ENCODE measurements at regions not wholly inside any gene's neighbourhood (a gene's known extent, or its start where the extent isn't known, plus 50 kb on each side); places are given as distances from the start of the nearest gene placed in this dataset.

- no peak for DNase-seq (ENCODE audit: low spot score)
Measured at GRCh38 chr13:105928048-105928447, 607.4 kb downstream of the EFNB2 start.

- DNase-seq (ENCODE audit: low spot score), result no peak
Measured at GRCh38 chr13:105925496-105925895, 610.0 kb downstream of the EFNB2 start.

GRCh38 chr13:105921711-105922110, 613.8 kb downstream of the EFNB2 start:
- no peak for DNase-seq (ENCODE audit: low spot score)

GRCh38 chr13:105920370-105920769, 615.1 kb downstream of the EFNB2 start:
- DNase-seq (ENCODE audit: low spot score), result no peak

GRCh38 chr13:105918842-105919741, 616.4 kb downstream of the EFNB2 start:
- DNase-seq (ENCODE audit: low spot score), result peak; percentile 79

GRCh38 chr13:105915146-105915850, 620.2 kb downstream of the EFNB2 start:
- no peak for DNase-seq (ENCODE audit: low spot score)

- DNase-seq (ENCODE audit: low spot score), result no peak
Measured at GRCh38 chr13:105914291-105915036, 621.0 kb downstream of the EFNB2 start.

- no peak for DNase-seq (ENCODE audit: low spot score)
Measured at GRCh38 chr13:105908586-105908985, 626.9 kb downstream of the EFNB2 start.

- no peak for DNase-seq (ENCODE audit: low spot score)
Measured at GRCh38 chr13:105907319-105908019, 628.0 kb downstream of the EFNB2 start.

GRCh38 chr13:105906746-105907145, 628.7 kb downstream of the EFNB2 start:
- DNase-seq (ENCODE audit: low spot score), result peak; percentile 1

- DNase-seq (ENCODE audit: low spot score), result no peak
Measured at GRCh38 chr13:105904034-105904742, 631.3 kb downstream of the EFNB2 start.

GRCh38 chr13:105902396-105902795, 633.1 kb downstream of the EFNB2 start:
- no peak for DNase-seq (ENCODE audit: low spot score)

- no peak for DNase-seq (ENCODE audit: low spot score)
Measured at GRCh38 chr13:105897575-105897974, 637.9 kb downstream of the EFNB2 start.

- no peak for DNase-seq (ENCODE audit: low spot score)
Measured at GRCh38 chr13:105894697-105895096, 640.8 kb downstream of the EFNB2 start.

GRCh38 chr13:105890509-105890908, 645.0 kb downstream of the EFNB2 start:
- DNase-seq (ENCODE audit: low spot score), result no peak

- DNase-seq (ENCODE audit: low spot score), result no peak
Measured at GRCh38 chr13:105878119-105878700, 657.3 kb downstream of the EFNB2 start.

GRCh38 chr13:105874814-105875213, 660.6 kb downstream of the EFNB2 start:
- DNase-seq (ENCODE audit: low spot score), result no peak

- DNase-seq (ENCODE audit: low spot score), result no peak
Measured at GRCh38 chr13:105871768-105872167, 663.7 kb downstream of the EFNB2 start.

- no peak for DNase-seq (ENCODE audit: low spot score)
Measured at GRCh38 chr13:105871326-105871725, 664.1 kb downstream of the EFNB2 start.

GRCh38 chr13:105863300-105863920, 672.1 kb downstream of the EFNB2 start:
- DNase-seq (ENCODE audit: low spot score), result no peak

Data from cerebellar cortex (tissue), 1 donor.